GM11168 (cell line): ENCODE measurements at regions not wholly inside any gene's neighbourhood (a gene's known extent, or its start where the extent isn't known, plus 50 kb on each side); places are given as distances from the start of the nearest gene placed in this dataset.

Experiments
- in situ Hi-C: fragments of 300-500 bp; cut with MboI; formaldehyde crosslinking; loops from one replicate; pipeline ENCODE4 v1.12.0; 2022; ENCODE audit warnings: low sequenced_read_pairs; ENCODE audit not compliant: unreplicated experiment

DNA sequence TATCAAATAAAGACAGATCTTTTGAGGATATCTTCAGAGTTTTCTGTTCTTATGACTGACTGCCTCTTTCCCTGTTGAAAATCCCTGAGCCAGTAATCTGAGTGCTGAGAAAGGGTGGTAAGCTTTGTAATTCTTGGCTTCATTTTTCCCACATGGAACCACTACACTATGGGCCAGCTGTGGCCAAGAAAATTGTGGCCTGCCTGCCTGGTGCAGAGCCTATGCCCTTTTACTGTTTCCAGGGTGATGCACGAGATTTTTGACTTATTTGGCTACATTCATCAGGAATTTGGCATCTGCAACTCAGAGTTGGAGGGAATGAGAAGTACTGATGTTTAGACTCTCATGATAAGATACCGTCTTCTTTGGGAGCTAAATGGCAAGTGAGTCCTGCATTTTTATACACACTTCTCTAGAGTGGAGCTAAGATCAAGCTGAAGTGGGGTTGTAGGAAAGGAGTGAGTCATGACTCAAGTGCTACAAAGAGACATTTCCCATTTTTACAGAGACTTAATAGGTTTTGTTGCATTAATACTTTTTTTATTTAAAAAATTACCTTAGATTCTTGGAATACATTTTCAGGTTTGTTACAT lies 328.2 kb upstream of the CDH7 start:
- in situ Hi-C loops: no loop called here

DNA sequence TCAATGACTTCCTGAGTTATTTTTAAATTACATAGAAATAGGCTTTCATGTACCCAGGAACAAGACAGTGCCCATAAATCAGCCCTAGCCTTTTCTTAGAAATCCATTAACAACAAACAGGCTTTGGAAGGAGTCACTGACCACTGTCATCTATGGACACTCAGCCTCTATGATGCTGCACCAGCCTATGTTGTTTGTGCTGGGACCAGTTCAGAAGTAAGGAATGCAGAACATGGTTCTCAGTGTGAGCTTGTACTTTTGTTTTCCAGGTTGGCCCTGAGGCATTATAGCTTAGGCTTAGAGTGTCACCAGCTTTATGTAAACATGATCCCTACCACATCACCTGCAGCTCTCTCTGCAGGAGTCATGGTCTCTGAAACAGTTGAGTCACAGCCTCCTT lies 335.7 kb upstream of the CDH7 start:
- in situ Hi-C loops: no loop called here

DNA sequence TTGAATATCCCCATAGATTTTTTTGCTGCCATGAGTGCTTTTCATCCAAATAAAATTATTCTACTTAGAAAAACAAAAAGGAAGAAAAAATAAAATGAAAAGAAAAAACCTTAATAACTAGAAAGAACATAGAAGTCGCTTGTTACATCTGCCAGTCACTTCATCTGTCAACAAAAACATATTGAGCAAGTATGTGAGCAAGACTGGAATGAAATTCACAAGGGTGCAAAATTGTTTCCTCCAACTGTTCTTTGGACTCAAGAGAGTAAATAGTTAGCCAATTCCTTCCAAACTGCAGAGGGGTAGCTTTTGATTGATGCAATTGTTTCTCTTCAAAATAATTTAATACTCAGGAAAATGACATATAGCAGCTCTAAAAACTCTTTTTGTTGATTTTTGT lies 336.3 kb upstream of the CDH7 start:
- in situ Hi-C loops: no loop called here

GRCh38 chr18:65411061-65411460 lies 339.8 kb upstream of the CDH7 start:
- in situ Hi-C loops: no loop called here

DNA sequence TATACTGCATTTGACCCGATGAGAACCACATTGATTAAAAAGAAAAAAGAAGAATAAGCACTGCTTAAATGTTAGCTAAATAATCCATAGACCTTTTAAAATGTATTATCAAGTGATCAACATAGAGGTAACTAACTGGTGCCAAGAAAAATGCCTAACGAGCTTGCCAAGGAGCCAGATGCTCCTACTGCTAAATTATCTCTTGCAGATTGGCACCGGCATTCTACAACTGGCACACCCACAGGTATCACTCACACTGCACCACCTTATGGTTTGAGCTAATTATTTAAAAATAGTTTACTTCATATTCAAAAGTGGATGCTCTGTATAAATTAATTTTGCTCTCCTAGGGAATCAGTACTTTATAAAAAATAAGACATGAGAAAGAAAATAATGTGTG lies 341.6 kb upstream of the CDH7 start:
- in situ Hi-C loops: no loop called here

- in situ Hi-C loops: no loop called here
These were observed 347.3 kb upstream of the CDH7 start for GRCh38 chr18:65403534-65403933.

- in situ Hi-C loops: no loop called here
These were observed 351.7 kb upstream of the CDH7 start for GRCh38 chr18:65399091-65399490.

- in situ Hi-C loops: no loop called here
These were observed 352.3 kb upstream of the CDH7 start for GRCh38 chr18:65398347-65399075.

- in situ Hi-C loops: no loop called here
These were observed 369.8 kb upstream of the CDH7 start for GRCh38 chr18:65380986-65381385.

- in situ Hi-C loops: no loop called here
These were observed 370.2 kb upstream of the CDH7 start for GRCh38 chr18:65380571-65380970.

- in situ Hi-C loops: no loop called here
These were observed 377.9 kb upstream of the CDH7 start for GRCh38 chr18:65372904-65373303.

DNA sequence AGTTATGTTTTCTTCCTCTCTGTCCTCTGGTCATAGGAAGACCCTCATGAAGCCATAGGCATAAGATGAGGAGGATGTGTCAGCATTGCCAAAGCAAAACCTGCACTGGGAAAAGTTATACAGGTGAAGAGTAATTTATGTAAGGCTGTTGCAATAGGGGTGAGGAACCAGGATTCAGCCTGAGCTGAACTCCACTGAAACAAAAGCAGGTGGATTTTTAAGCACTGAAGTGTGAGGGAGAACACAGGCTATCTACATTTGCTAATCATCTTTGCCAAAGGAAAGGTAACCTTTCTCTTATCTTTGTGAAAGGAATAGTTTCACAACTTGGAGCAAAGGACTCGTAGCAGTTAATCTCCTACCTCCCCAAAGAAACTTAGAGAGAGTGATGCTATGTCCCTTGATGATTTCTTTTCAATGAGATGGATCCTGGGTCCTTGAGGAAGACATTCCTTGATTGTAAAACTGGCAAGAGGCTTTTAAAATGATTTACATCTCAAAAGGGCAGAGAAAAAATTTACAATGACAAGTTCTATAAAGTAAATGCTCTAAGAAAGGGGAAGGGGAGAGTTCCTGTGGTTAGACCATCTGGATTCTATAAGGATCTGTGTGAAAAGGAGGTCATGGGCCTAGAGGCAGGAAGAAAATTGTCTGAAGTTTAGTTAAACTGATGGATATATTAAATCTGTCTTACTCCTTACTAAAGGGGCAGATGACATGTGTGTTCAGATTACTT lies 385.4 kb upstream of the CDH7 start:
- in situ Hi-C loops: no loop called here

DNA sequence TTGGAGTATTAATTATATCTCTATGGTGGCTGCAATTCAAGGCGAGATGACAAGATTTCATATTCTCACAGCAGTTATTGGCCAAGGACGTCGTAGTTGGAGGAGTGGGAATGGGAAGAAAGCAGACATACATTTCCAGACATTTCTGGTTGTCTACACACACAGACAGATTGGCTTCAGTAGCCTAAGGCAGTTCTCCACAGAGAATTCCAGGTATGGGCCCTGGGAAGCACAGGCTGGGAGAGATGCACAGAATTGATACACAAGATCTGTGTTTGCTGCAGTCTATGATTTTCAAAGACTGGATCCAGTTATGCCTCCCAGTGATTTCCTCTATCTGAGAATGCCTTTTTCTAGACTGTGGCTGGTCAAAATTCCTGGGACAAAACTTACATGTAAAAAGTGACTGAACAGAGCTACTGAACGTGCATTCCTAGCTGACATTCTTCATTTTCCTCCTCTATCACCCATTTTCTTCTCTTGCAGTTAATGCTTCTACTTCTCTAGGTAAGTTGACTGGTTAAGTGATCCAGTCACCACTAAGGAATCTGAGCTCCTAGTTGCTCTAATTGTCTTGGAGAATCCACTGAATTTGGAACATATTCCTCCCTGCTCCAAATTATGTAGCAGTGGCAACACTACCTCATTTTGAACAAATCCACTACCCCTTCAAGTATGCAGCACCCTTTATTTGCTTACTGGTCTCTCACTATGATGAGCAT lies 386.7 kb upstream of the CDH7 start:
- in situ Hi-C loops: no loop called here

DNA sequence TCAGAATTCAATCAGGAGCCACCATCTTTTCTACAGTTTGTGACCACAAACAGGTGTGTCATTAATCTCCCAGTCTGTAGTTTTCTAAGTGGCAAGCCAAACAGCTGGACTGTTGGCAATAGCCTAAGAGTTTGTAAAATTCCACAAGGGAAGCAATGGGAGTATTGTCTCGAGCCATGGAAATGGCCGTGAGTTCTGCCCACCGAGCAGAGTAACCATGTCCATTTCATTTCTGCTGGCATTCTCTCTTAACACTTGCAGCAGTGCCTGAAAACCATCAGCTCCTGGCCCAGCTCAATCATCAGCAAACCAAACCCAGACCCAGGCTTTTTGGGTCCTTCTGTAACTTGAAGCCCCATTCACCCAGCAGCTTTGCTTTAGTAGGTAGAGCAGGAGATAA lies 387.8 kb upstream of the CDH7 start:
- in situ Hi-C loops: no loop called here

DNA sequence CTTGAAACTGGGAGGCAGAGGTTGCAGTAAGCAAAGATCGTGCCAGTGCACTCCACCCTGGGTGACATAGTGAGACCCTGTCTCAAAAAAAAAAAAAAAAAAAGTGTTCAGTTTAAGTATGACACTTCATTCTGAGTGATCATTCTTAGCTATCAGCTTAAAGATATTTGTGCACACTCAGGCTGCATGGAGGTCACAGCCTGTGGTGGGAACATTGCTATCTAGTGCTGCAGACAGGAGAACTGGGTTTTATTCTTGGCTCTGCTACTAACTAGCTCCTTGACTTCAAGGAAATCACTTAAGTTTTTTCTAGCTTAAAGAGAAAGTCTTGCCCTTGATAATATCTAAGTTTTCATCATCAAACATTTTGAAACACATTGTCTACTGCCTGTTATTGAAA lies 391.3 kb upstream of the CDH7 start:
- in situ Hi-C loops: no loop called here

- in situ Hi-C loops: no loop called here
These were observed 392.5 kb upstream of the CDH7 start for GRCh38 chr18:65358306-65358705.

DNA sequence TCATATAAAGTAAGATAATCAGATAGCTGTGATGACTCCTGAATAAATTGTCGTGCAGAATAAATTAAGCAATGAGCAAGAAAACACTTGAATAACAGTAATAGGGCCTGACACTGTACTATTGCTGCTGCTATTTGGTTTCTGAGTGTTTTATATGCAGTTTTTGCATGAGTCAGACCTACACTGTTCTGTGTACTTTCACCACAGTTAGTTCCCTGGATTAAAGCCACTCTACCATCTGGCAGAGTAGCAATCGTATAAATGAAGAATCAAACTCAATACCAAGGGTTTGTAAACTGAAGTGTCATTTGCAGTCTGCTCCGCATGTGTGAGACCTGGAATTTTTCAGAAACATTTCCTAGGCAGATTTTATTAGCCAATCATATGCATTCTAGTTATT lies 398.6 kb upstream of the CDH7 start:
- in situ Hi-C loops: no loop called here

- in situ Hi-C loops: no loop called here
These were observed 401.2 kb upstream of the CDH7 start for GRCh38 chr18:65349635-65350034.

GRCh38 chr18:65347446-65347845 lies 403.4 kb upstream of the CDH7 start:
- in situ Hi-C loops: no loop called here

DNA sequence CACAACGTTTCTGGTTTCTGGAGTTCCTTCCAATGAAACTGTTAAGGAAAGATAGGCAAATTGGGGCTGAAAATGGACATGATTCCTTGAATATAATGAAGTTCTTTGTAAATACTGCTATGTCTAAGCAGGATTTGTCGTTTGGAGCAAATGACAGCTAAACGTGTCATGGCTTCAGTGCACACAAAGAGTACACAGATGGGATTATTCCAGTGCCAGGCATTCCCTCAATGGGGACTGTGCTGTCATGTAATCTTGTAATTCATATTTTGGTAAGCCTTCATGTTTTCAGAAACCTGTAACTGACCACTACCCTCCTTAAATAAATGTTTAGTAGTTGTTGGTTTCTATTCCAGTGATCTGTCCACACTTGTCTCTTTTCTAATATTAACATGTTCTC lies 404.7 kb upstream of the CDH7 start:
- in situ Hi-C loops: no loop called here

DNA sequence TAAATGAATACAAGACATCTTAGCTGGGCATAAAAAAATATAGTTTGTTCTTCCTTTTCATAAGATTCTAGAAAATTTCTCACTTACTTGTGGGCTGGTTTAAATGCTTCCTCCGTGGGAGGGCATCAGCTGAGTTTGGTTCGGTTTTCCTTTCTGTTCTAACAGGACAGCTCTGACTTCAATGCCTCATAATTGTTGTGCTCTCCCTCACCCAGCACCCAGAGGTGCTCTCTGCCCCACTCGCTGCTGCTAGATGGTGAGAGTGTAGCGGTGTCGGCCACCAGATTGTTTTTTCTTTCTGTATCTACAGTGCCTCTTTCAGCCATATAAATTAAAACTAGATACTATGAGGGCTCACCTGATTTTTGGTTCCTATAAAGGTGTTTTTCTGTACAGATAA lies 407.2 kb upstream of the CDH7 start:
- in situ Hi-C loops: no loop called here
